ENCODE measurements at regions not wholly inside any gene's neighbourhood (a gene's known extent, or its start where the extent isn't known, plus 50 kb on each side); places are given as distances from the start of the nearest gene placed in this dataset.

DNA sequence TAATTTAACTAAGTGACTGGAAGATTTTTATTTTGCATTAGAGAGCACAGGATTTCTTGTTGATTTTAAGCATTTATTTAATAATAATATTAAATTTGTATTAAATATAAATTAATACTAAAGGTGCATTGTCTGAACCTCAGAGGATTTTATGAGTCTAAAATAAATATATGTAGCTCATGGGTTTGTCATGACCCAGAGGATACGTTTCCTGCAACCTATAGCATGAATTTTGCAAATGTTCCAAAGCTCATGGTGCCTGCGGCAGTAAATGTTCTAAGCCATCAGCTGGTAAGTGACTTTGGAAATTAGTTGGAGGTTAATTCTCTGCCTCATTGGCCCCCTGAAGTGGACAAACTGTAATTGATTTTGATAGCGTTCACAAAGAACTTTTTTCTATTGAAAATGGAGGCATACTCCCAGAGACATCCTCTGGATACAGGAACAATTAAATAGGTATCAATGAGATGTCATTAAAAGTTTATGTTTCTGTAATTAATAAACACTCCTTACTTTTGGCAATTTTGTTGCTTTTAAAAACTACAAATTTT is 397.4 kb downstream of the ANKRD7 start:
- no peaks in the 10 kb centered on the region for H3K4me1 ChIP-seq
- H3K27me3 ChIP-seq (ENCODE audit: low read depth): no peaks in the 10 kb centered on the region
- no peaks in the 10 kb centered on the region for H3K9me3 ChIP-seq
- no peak for DNase-seq (ENCODE audit: low spot score in 2 of 2)
- H3K36me3 ChIP-seq (replicated peaks): no peaks in the 10 kb centered on the region
- H3K4me3 ChIP-seq: no peak overlapping the region
- in situ Hi-C loops (cut with MboI; ENCODE audit: low sequenced_read_pairs): no loop called here

GRCh38 chr7:118626739-118627138 is 402.2 kb downstream of the ANKRD7 start:
- no peak for DNase-seq (ENCODE audit: low spot score in 2 of 2)

GRCh38 chr7:118627467-118627866 is 403.0 kb downstream of the ANKRD7 start:
- Histone ChIP-seq H3K27me3 (ENCODE audit: low read depth) (no peaks in the 10 kb centered on the region), H3K9me3 (no peaks in the 10 kb centered on the region), H3K4me3 (no peak overlapping the region), H3K36me3 (replicated peaks) (no peaks in the 10 kb centered on the region), H3K4me1 (peaks cover 2% of the 10 kb centered on the region; the same call in 1 of the 2 replicates)
- in situ Hi-C loops (cut with MboI; ENCODE audit: low sequenced_read_pairs): no loop called here
- no peak for DNase-seq (ENCODE audit: low spot score in 2 of 2)

More at GRCh38 chr7:118626739-118627138, 402.2 kb downstream of the ANKRD7 start:
- Histone ChIP-seq H3K4me1 (peaks cover 2% of the 10 kb centered on the region; the same call in 1 of the 2 replicates), H3K4me3 (no peak overlapping the region), H3K27me3 (ENCODE audit: low read depth) (no peaks in the 10 kb centered on the region), H3K9me3 (no peaks in the 10 kb centered on the region), H3K36me3 (replicated peaks) (no peaks in the 10 kb centered on the region)
- in situ Hi-C loops (cut with MboI; ENCODE audit: low sequenced_read_pairs): no loop called here

- peaks cover 2% of the 10 kb centered on the region; the same call in 1 of the 2 replicates for H3K4me1 ChIP-seq
- DNase-seq (ENCODE audit: low spot score in 2 of 2): peak in 1 of 2 experiments; percentile 41
- no peaks in the 10 kb centered on the region for H3K36me3 ChIP-seq (replicated peaks)
- H3K9me3 ChIP-seq: no peaks in the 10 kb centered on the region
- H3K4me3 ChIP-seq: no peak overlapping the region
- no peaks in the 10 kb centered on the region for H3K27me3 ChIP-seq (ENCODE audit: low read depth)
- in situ Hi-C loops (cut with MboI; ENCODE audit: low sequenced_read_pairs): no loop called here
These were observed 405.5 kb downstream of the ANKRD7 start for GRCh38 chr7:118629898-118630438.

GRCh38 chr7:118642396-118642795 is 417.9 kb downstream of the ANKRD7 start:
- Histone ChIP-seq H3K9me3 (no peaks in the 10 kb centered on the region), H3K27me3 (ENCODE audit: low read depth) (no peaks in the 10 kb centered on the region), H3K36me3 (replicated peaks) (no peaks in the 10 kb centered on the region), H3K4me3 (no peak overlapping the region), H3K4me1 (no peaks in the 10 kb centered on the region)
- in situ Hi-C loops (cut with MboI; ENCODE audit: low sequenced_read_pairs): no loop called here
- DNase-seq (ENCODE audit: low spot score in 2 of 2): no peak

DNA sequence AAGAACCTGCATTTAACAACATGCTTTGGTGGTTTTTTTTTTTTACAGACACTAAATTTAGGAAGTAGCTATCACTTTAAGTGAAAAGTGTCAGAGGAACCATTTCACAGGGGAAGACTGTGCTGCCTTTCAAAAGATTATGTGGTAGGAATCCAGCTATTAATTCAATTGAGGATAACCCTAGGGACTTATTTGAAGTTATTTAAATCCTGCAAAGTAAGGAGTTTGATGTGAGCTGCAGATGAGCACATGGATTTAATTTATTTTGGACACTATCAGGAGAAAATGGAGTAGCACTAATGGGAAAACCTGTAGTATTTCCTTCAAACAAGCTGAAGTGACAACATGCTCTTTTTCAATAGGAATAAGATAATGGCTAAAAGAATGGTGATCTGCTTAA is 419.8 kb downstream of the ANKRD7 start:
- no peaks in the 10 kb centered on the region for H3K9me3 ChIP-seq
- no peaks in the 10 kb centered on the region for H3K27me3 ChIP-seq (ENCODE audit: low read depth)
- H3K36me3 ChIP-seq (replicated peaks): no peaks in the 10 kb centered on the region
- no peaks in the 10 kb centered on the region for H3K4me1 ChIP-seq
- in situ Hi-C loops (cut with MboI; ENCODE audit: low sequenced_read_pairs): no loop called here
- no peak overlapping the region for H3K4me3 ChIP-seq
- no peak for DNase-seq (ENCODE audit: low spot score in 2 of 2)

GRCh38 chr7:118648002-118648401 is 423.5 kb downstream of the ANKRD7 start:
- Histone ChIP-seq H3K27me3 (ENCODE audit: low read depth) (no peaks in the 10 kb centered on the region), H3K9me3 (no peaks in the 10 kb centered on the region), H3K36me3 (replicated peaks) (no peaks in the 10 kb centered on the region), H3K4me3 (no peak overlapping the region), H3K4me1 (no peaks in the 10 kb centered on the region)
- in situ Hi-C loops (cut with MboI; ENCODE audit: low sequenced_read_pairs): no loop called here
- DNase-seq (ENCODE audit: low spot score in 2 of 2): no peak

- in situ Hi-C loops (cut with MboI; ENCODE audit: low sequenced_read_pairs): no loop called here
- DNase-seq (ENCODE audit: low spot score in 2 of 2): no peak
- Histone ChIP-seq H3K4me1 (no peaks in the 10 kb centered on the region), H3K9me3 (no peaks in the 10 kb centered on the region), H3K4me3 (no peak overlapping the region), H3K36me3 (replicated peaks) (no peaks in the 10 kb centered on the region), H3K27me3 (ENCODE audit: low read depth) (no peaks in the 10 kb centered on the region)
These were observed 433.0 kb downstream of the ANKRD7 start for GRCh38 chr7:118657391-118658005.

GRCh38 chr7:118662266-118662665 is 437.8 kb downstream of the ANKRD7 start:
- in situ Hi-C loops (cut with MboI; ENCODE audit: low sequenced_read_pairs): no loop called here
- H3K4me1 ChIP-seq: no peaks in the 10 kb centered on the region
- no peaks in the 10 kb centered on the region for H3K27me3 ChIP-seq (ENCODE audit: low read depth)
- no peak overlapping the region for H3K4me3 ChIP-seq
- no peak for DNase-seq (ENCODE audit: low spot score in 2 of 2)
- no peaks in the 10 kb centered on the region for H3K36me3 ChIP-seq (replicated peaks)
- H3K9me3 ChIP-seq: no peaks in the 10 kb centered on the region

DNA sequence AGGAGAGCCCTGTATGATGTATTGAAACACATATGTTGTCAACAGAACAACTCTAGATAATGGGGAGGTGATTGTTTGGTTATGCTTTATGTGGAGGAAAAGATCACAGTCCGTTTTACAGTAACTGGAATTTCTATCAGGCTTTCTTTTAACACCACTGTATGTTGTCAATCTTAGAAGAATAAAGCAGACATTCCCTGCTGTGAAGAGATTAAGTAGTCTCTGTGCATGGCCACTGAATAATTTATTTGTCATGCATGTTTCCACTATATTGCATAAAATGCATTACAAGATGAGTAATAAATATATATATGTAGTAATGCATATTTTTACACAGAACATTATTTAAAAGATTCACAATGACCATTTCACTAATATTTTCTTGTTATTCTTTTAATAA is 440.0 kb downstream of the ANKRD7 start:
- Histone ChIP-seq H3K4me3 (no peak overlapping the region), H3K9me3 (no peaks in the 10 kb centered on the region), H3K36me3 (replicated peaks) (no peaks in the 10 kb centered on the region), H3K27me3 (ENCODE audit: low read depth) (no peaks in the 10 kb centered on the region), H3K4me1 (no peaks in the 10 kb centered on the region)
- in situ Hi-C loops (cut with MboI; ENCODE audit: low sequenced_read_pairs): no loop called here
- no peak for DNase-seq (ENCODE audit: low spot score in 2 of 2)

DNA sequence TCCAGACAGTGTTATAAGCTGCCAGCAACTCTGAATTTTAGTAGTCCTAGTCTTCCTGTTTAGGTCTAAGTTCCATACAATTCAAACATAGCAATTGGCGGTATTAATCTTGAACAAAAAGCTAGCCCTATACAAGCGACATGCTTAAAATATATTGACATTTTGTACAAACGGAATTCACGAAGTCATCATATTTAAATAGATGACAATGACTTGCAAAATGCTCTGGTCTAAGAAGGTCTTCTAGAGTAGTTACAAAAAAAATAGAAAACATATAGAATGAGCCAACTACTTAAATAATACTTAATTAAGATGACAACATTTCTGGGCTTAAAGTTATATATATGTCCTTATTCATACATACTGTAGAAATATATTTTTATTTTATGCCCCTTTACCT is 446.6 kb downstream of the ANKRD7 start:
- Histone ChIP-seq H3K4me1 (no peaks in the 10 kb centered on the region), H3K36me3 (replicated peaks) (no peaks in the 10 kb centered on the region), H3K9me3 (no peaks in the 10 kb centered on the region), H3K4me3 (no peak overlapping the region), H3K27me3 (ENCODE audit: low read depth) (no peaks in the 10 kb centered on the region)
- in situ Hi-C loops (cut with MboI; ENCODE audit: low sequenced_read_pairs): no loop called here
- no peak for DNase-seq (ENCODE audit: low spot score in 2 of 2)

GRCh38 chr7:118684796-118685195 is 460.3 kb downstream of the ANKRD7 start:
- Histone ChIP-seq H3K36me3 (replicated peaks) (no peaks in the 10 kb centered on the region), H3K27me3 (ENCODE audit: low read depth) (no peaks in the 10 kb centered on the region), H3K4me1 (no peaks in the 10 kb centered on the region), H3K4me3 (no peak overlapping the region), H3K9me3 (no peaks in the 10 kb centered on the region)
- DNase-seq (ENCODE audit: low spot score in 2 of 2): no peak
- in situ Hi-C loops (cut with MboI; ENCODE audit: low sequenced_read_pairs): no loop called here

- no peak for DNase-seq (ENCODE audit: low spot score in 2 of 2)
- Histone ChIP-seq H3K27me3 (ENCODE audit: low read depth) (no peaks in the 10 kb centered on the region), H3K4me3 (no peak overlapping the region), H3K9me3 (no peaks in the 10 kb centered on the region), H3K36me3 (replicated peaks) (no peaks in the 10 kb centered on the region), H3K4me1 (no peaks in the 10 kb centered on the region)
- in situ Hi-C loops (cut with MboI; ENCODE audit: low sequenced_read_pairs): no loop called here
These were observed 464.9 kb downstream of the ANKRD7 start for GRCh38 chr7:118689403-118689802.

GRCh38 chr7:118696879-118697278 is 472.4 kb downstream of the ANKRD7 start:
- Histone ChIP-seq H3K4me3 (no peak overlapping the region), H3K27me3 (ENCODE audit: low read depth) (no peaks in the 10 kb centered on the region), H3K36me3 (replicated peaks) (no peaks in the 10 kb centered on the region), H3K9me3 (no peaks in the 10 kb centered on the region), H3K4me1 (no peaks in the 10 kb centered on the region)
- in situ Hi-C loops (cut with MboI; ENCODE audit: low sequenced_read_pairs): no loop called here
- no peak for DNase-seq (ENCODE audit: low spot score in 2 of 2)
